Natural killer cell (primary cell): ENCODE measurements at regions not wholly inside any gene's neighbourhood (a gene's known extent, or its start where the extent isn't known, plus 50 kb on each side); places are given as distances from the start of the nearest gene placed in this dataset.

Source experiments
- ATAC-seq, 3 donors: fragments of 150-1000 bp in 2 of 3; fragments of 200-7000 bp in 1 of 3; cut with Tn5 transposase; 1 replicate in 1 of 3; 2 replicates in 2 of 3; pipeline ENCODE4 v1.10.0; 2021; ENCODE audit warnings: mild to moderate bottlenecking in 2 of 3, moderate library complexity in 2 of 3
- DNase-seq, 2 donors: peaks; one replicate each; pipeline versions ENCODE4 v3.0.0 to v3.0.0-alpha.2; 2013 to 2021; ENCODE audit warnings: mixed read lengths in 1 of 2
- H3K27ac ChIP-seq: one replicate; pipeline ENCODE4 v1.5.1; 2013; ENCODE audit warnings: mild to moderate bottlenecking, low read length
- H3K27me3 ChIP-seq: one replicate; pipeline ENCODE4 v1.6.1; 2013; ENCODE audit warnings: low read length; ENCODE audit not compliant: control insufficient read depth, insufficient read depth
- H3K36me3 ChIP-seq: one replicate; pipeline ENCODE4 v1.6.1; 2013; ENCODE audit warnings: low read length; ENCODE audit not compliant: control insufficient read depth, insufficient read depth
- H3K4me1 ChIP-seq: one replicate; pipeline ENCODE4 v1.6.1; 2013; ENCODE audit warnings: low read length; ENCODE audit not compliant: control insufficient read depth, insufficient read depth
- H3K4me3 ChIP-seq: one replicate; pipeline ENCODE4 v1.5.1; 2013; ENCODE audit warnings: low read length
- H3K9me3 ChIP-seq: one replicate; pipeline ENCODE4 v1.6.1; 2013; ENCODE audit warnings: low read length; ENCODE audit not compliant: control insufficient read depth, insufficient read depth
- H3K27ac Mint-ChIP-seq, 2 donors: one replicate each; pipeline ENCODE4 v1.8.0; 2022; ENCODE audit warnings: mild to moderate bottlenecking in 2 of 2, mixed read lengths in 2 of 2, moderate library complexity in 1 of 2
- H3K27me3 Mint-ChIP-seq, 2 donors: one replicate each; pipeline ENCODE4 v1.8.0; 2022; ENCODE audit warnings: low read depth in 2 of 2, mixed read lengths in 2 of 2
- H3K36me3 Mint-ChIP-seq: one replicate; pipeline ENCODE4 v1.8.0; 2022; ENCODE audit warnings: mixed read lengths
- H3K4me1 Mint-ChIP-seq, 2 donors: one replicate each; pipeline ENCODE4 v1.8.0; 2022; ENCODE audit warnings: mixed read lengths in 2 of 2
- H3K4me3 Mint-ChIP-seq: one replicate; pipeline ENCODE4 v1.8.0; 2022; ENCODE audit warnings: mild to moderate bottlenecking, moderate library complexity, mixed read lengths
- H3K9me3 Mint-ChIP-seq, 2 donors: one replicate each; pipeline ENCODE4 v1.8.0; 2022; ENCODE audit warnings: mixed read lengths in 2 of 2
- WGBS: methylation state at CpG from one replicate; pipeline ENCODE4 v1.1.7; 2013; ENCODE audit warnings: missing lambda C conversion rate; ENCODE audit not compliant: insufficient coverage; 5-methylcytosine and 5-hydroxymethylcytosine counted together
- intact Hi-C: fragments of 100-400 bp; cut with micrococcal nuclease; formaldehyde crosslinking; loops from one replicate; pipeline ENCODE4 v1.14.2; 2022
- TF ChIP-seq, protein P1 (sequence below): fragments of 200-600 bp; IDR thresholded peaks from one replicate; pipeline ENCODE4 v1.8.0; 2022; ENCODE audit warnings: antibody characterized with exemption

DNA sequence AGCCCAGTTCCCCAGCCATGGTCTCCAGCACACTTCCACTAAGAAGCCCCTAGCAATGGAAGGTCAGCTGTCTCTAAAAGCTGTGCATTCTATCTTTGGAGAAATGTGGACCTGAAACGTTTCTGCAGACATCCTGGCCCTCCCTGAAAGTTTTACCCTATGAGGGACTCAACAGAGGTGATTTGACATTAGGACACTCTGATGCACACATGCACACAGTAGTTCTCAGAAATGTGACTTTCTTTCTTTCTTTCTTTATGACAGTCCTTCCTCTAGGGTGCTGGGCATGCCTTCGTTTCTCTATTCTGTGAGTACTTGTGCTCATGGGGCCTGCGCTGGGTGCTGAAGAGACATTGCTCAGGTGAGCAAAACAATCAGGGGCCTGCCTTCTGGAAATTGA lies 857.3 kb downstream of the RNF144A start:
- H3K27me3 Mint-ChIP-seq, result peaks cover 11 to 13% of the 10 kb centered on the region in 2 donors
- intact Hi-C loops, result no loop called here
- no peak overlapping the region for H3K27ac Mint-ChIP-seq
- TF ChIP-seq, protein P1, sequence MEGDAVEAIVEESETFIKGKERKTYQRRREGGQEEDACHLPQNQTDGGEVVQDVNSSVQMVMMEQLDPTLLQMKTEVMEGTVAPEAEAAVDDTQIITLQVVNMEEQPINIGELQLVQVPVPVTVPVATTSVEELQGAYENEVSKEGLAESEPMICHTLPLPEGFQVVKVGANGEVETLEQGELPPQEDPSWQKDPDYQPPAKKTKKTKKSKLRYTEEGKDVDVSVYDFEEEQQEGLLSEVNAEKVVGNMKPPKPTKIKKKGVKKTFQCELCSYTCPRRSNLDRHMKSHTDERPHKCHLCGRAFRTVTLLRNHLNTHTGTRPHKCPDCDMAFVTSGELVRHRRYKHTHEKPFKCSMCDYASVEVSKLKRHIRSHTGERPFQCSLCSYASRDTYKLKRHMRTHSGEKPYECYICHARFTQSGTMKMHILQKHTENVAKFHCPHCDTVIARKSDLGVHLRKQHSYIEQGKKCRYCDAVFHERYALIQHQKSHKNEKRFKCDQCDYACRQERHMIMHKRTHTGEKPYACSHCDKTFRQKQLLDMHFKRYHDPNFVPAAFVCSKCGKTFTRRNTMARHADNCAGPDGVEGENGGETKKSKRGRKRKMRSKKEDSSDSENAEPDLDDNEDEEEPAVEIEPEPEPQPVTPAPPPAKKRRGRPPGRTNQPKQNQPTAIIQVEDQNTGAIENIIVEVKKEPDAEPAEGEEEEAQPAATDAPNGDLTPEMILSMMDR, result no peak
- H3K9me3 ChIP-seq, result no peaks in the 10 kb centered on the region
- DNase-seq (no peak), ATAC-seq (no peak)
- no peaks in the 10 kb centered on the region for H3K27me3 ChIP-seq
- H3K4me3 Mint-ChIP-seq, result no peak overlapping the region
- whole genome bisulfite sequencing, result 83% methylated on average over 3 of the region's 3 CpGs
- no peak overlapping the region for H3K27ac ChIP-seq
- H3K9me3 Mint-ChIP-seq, result no peaks in the 10 kb centered on the region
- no peak overlapping the region for H3K4me3 ChIP-seq
- peaks cover 20 to 23% of the 10 kb centered on the region in 2 donors for H3K4me1 Mint-ChIP-seq
- H3K4me1 ChIP-seq, result peaks cover 17% of the 10 kb centered on the region
- H3K36me3 Mint-ChIP-seq, result no peaks in the 10 kb centered on the region
- no peaks in the 10 kb centered on the region for H3K36me3 ChIP-seq

- intact Hi-C loops, result no loop called here
- H3K27ac ChIP-seq, result no peak overlapping the region
- H3K36me3 ChIP-seq, result no peaks in the 10 kb centered on the region
- DNase-seq (no peak), ATAC-seq (no peak)
- H3K9me3 ChIP-seq, result no peaks in the 10 kb centered on the region
- TF ChIP-seq, protein P1, result no peak
- 92% methylated on average over 3 of the region's 3 CpGs for WGBS
- no peaks in the 10 kb centered on the region for H3K27me3 ChIP-seq
- H3K4me3 Mint-ChIP-seq, result no peak overlapping the region
- H3K4me3 ChIP-seq, result no peak overlapping the region
- H3K4me1 ChIP-seq, result peaks cover 17% of the 10 kb centered on the region
- no peak overlapping the region for H3K27ac Mint-ChIP-seq
- peaks cover 11 to 23% of the 10 kb centered on the region in 2 donors for H3K27me3 Mint-ChIP-seq
- H3K36me3 Mint-ChIP-seq, result no peaks in the 10 kb centered on the region
- peaks cover 20 to 24% of the 10 kb centered on the region in 2 donors for H3K4me1 Mint-ChIP-seq
- H3K9me3 Mint-ChIP-seq, result no peaks in the 10 kb centered on the region
Observed at GRCh38 chr2:7777668-7778067, 860.5 kb downstream of the RNF144A start.

GRCh38 chr2:7780321-7780720 lies 863.1 kb downstream of the RNF144A start:
- 97% methylated on average over 4 of the region's 5 CpGs for WGBS
- H3K4me1 ChIP-seq, result no peaks in the 10 kb centered on the region
- no peaks in the 10 kb centered on the region for H3K9me3 ChIP-seq
- no peaks in the 10 kb centered on the region for H3K36me3 Mint-ChIP-seq
- H3K36me3 ChIP-seq, result no peaks in the 10 kb centered on the region
- no peak overlapping the region for H3K27ac Mint-ChIP-seq
- H3K27ac ChIP-seq, result no peak overlapping the region
- peaks cover 16 to 31% of the 10 kb centered on the region in 2 donors for H3K27me3 Mint-ChIP-seq
- DNase-seq (no peak), ATAC-seq (no peak)
- H3K4me3 Mint-ChIP-seq, result no peak overlapping the region
- H3K4me1 Mint-ChIP-seq, result peaks cover 0 to 8% of the 10 kb centered on the region in 2 donors
- no peak overlapping the region for H3K4me3 ChIP-seq
- TF ChIP-seq, protein P1, result no peak
- H3K9me3 Mint-ChIP-seq, result no peaks in the 10 kb centered on the region
- H3K27me3 ChIP-seq, result no peaks in the 10 kb centered on the region
- intact Hi-C loops, result no loop called here

GRCh38 chr2:7785700-7786099 lies 868.5 kb downstream of the RNF144A start:
- H3K36me3 Mint-ChIP-seq, result no peaks in the 10 kb centered on the region
- H3K9me3 ChIP-seq, result no peaks in the 10 kb centered on the region
- intact Hi-C loops, result no loop called here
- H3K27me3 Mint-ChIP-seq, result peaks cover 8 to 11% of the 10 kb centered on the region in 2 donors
- TF ChIP-seq, protein P1, result no peak
- no peaks in the 10 kb centered on the region for H3K9me3 Mint-ChIP-seq
- H3K36me3 ChIP-seq, result no peaks in the 10 kb centered on the region
- 97% methylated on average over 3 of the region's 4 CpGs for WGBS
- H3K4me3 ChIP-seq, result no peak overlapping the region
- H3K27ac Mint-ChIP-seq, result no peak overlapping the region
- H3K27ac ChIP-seq, result no peak overlapping the region
- H3K4me3 Mint-ChIP-seq, result no peak overlapping the region
- no peak for ATAC-seq
- H3K27me3 ChIP-seq, result no peaks in the 10 kb centered on the region
- no peak for DNase-seq
- H3K4me1 Mint-ChIP-seq, result peaks cover 0 to 8% of the 10 kb centered on the region in 2 donors
- H3K4me1 ChIP-seq, result no peaks in the 10 kb centered on the region
